DMS 273 (cell line): ENCODE measurements at regions not wholly inside any gene's neighbourhood (a gene's known extent, or its start where the extent isn't known, plus 50 kb on each side); places are given as distances from the start of the nearest gene placed in this dataset.

Experiments
- DNase-seq: peaks from one replicate; lab custom pipeline; 2025; ENCODE audit not compliant: unreplicated experiment; lab: John Stamatoyannopoulos, UW

- DNase-seq, result peak; percentile 93
Measured at GRCh38 chr20:46811224-46812084, 83.2 kb upstream of the EYA2 start.

- peak; percentile 76 for DNase-seq
Measured at GRCh38 chr20:46814366-46815232, 80.0 kb upstream of the EYA2 start.

GRCh38 chr20:46816097-46816496 lies 78.5 kb upstream of the EYA2 start:
- DNase-seq, result no peak

GRCh38 chr20:46816886-46817638 lies 77.6 kb upstream of the EYA2 start:
- no peak for DNase-seq

- DNase-seq, result no peak
Measured at GRCh38 chr20:46820682-46821081, 74.0 kb upstream of the EYA2 start.

GRCh38 chr20:46823271-46823751 lies 71.3 kb upstream of the EYA2 start:
- no peak for DNase-seq

GRCh38 chr20:46823753-46824152 lies 70.9 kb upstream of the EYA2 start:
- no peak for DNase-seq

GRCh38 chr20:46826343-46826984 lies 68.2 kb upstream of the EYA2 start:
- DNase-seq, result no peak

- no peak for DNase-seq
Measured at GRCh38 chr20:46827718-46828458, 66.8 kb upstream of the EYA2 start.

- DNase-seq, result no peak
Measured at GRCh38 chr20:46828471-46828870, 66.2 kb upstream of the EYA2 start.

GRCh38 chr20:46830886-46831632 lies 63.6 kb upstream of the EYA2 start:
- no peak for DNase-seq

GRCh38 chr20:46831633-46832011 lies 63.0 kb upstream of the EYA2 start:
- no peak for DNase-seq

- DNase-seq, result no peak
Measured at GRCh38 chr20:46832555-46832954, 62.1 kb upstream of the EYA2 start.

- DNase-seq, result no peak
Measured at GRCh38 chr20:46833360-46833759, 61.3 kb upstream of the EYA2 start.

- no peak for DNase-seq
Measured at GRCh38 chr20:46835418-46835817, 59.2 kb upstream of the EYA2 start.

GRCh38 chr20:46837083-46837482 lies 57.6 kb upstream of the EYA2 start:
- no peak for DNase-seq

- DNase-seq, result no peak
Measured at GRCh38 chr20:46838011-46838410, 56.6 kb upstream of the EYA2 start.

- no peak for DNase-seq
Measured at GRCh38 chr20:46840054-46840729, 54.5 kb upstream of the EYA2 start.
